Activated CD8-positive, alpha-beta memory T cell treated with anti-CD3 and anti-CD28 coated beads for 48 hours (primary cell): ENCODE measurements at regions not wholly inside any gene's neighbourhood (a gene's known extent, or its start where the extent isn't known, plus 50 kb on each side); places are given as distances from the start of the nearest gene placed in this dataset.
"Not testable (repeated sequence)": the region's sequence is repeated elsewhere in the genome, so short reads cannot be mapped to it uniquely, and the experiment has no call there.

Experiments
- DNase-seq, 3 experiments: peaks; one replicate each; pipeline ENCODE4 v3.0.0-alpha.2; 2020; ENCODE audit warnings: low read depth in 2 of 3, low spot score in 2 of 3

DNA sequence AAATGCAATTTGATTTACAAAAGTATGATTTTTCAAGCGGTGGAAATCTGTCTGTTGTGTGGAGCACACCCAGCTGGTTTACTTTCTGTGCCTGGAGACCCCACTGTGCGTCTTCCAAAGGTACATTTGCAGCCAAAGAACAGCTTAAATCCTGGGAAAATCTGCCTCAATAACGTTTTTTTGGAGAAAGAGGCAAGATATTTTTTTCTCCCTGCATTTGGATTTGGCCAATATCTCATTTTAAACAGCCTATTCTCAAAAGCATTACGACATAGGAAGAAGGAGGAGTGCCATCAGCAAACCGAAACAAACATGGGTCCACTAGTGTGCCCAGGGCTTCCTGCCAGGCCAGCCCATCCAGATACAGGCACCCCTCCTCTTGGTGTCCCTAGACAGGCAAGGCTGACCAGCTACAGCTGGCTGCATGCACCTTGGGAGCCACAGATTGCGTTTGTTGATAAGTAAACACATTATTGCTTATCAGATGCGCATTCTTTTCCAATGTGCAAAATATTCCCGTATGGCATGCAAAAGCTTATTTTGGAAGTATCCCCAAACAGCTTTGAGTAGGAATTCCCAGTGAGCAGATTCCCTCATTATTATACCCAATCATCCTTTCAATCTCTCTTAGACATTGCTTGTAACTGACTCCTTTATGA lies 184.5 kb upstream of the MARCKS start:
- no peak for DNase-seq

DNA sequence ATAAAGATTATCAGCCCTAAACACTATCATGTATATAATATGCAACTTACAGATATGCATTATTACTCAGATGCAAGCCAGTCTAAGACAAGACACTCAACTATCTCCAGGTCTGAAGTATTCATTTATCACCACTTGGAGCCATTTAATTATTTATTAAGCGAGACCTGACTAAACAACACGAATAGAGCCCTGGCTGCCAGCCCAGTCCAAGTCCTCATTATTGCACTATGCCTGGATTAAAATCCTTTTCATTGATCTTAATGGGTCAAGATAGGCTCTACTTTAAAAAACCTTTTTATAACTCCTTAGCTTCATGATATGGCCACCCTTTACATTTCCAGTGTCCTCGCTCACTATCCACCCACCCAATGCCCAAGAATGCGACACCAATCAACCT lies 183.1 kb upstream of the MARCKS start:
- DNase-seq, result no peak

DNA sequence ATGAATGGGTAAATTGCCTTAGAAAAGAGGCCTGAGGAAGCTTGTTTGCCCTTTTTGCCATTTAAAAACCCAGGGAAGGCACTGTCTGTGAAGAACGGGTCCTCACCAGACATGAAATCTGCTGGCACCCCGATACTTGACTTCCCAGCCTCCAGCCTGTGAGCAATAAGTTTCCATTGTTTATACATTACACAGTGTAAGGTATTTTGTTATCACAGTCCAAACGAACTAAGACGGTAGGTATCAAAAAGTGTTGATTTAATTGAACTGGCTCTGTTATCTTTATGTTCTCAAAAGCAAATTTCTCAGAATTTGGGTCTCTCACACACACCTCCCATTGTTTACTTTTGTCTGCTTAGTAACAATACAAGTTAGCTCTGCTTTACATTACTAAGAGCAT lies 181.1 kb upstream of the MARCKS start:
- no peak for DNase-seq

DNA sequence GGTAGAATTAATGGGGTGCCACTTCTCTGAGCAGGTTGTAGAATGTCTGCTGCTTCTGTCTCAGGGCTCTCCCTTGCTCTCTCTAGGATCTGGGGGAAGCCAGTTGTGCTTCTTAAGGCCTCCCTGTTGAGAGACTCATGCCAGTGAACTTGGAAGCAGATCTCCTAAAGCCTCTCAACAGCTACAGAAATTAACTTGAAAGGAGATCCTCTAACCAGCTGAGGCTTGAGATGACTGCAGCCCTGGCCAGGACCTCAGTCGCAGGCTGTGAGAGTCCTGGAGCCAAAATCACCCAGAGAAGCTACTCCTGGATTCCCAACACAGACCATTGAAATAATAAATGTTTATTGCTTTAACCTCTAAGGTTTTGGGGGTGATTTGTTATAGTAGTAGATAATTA lies 180.2 kb upstream of the MARCKS start:
- no peak for DNase-seq

DNA sequence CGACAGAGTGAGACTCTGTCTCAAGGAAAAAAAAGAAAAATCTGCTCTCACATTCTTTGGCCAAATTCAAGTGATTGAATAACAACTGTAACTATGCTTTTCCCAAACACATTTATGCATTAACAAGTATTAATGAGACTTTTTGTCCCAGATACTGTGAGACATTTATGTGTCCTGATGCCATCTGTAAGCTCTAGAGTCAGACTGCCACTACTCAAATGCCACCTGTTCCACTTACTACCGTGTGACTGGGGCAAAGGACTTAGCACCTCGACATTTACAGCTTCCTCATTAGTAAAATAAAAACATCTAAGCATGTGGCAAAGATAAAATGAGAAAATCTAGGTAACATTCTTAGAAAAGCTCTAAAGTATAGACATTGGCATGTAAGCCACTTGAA lies 178.1 kb upstream of the MARCKS start:
- no peak for DNase-seq

DNA sequence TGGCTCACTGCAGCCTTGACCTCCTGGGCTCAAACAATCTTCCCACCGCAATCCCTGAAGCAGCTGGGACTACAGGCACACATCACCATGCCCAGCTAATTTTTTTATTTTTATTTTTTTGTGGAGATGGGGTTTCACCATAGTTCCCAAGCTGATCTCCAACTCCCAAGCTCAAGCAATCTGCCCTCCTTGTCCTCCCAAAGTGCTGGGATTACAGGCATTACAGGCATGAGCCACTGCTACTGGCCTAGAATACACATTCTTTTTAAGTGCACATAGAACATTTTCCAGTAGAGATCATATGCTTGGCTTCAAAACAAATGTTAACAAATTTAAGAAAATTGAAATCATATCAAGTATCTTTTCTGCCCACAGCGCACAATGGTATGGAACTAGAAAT lies 176.8 kb upstream of the MARCKS start:
- DNase-seq, result no peak

DNA sequence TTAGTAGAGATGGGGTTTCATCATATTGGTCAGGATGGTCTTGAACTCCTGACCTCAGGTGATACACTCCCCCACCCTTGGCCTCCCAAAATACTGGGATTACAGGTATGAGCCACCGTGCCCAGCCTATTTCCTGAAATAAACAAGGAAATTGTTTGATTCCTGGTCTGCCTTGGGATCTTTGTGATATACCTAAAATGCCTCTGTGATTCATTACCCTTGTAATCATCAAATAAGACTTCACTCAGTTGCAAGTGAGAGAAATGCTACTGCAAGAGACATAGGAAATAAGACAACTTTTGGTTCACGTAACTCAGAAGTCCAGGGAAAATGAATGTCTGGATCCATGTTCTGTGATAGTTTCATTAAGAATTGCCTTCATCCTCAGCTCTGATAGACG lies 173.2 kb upstream of the MARCKS start:
- DNase-seq, result no peak

DNA sequence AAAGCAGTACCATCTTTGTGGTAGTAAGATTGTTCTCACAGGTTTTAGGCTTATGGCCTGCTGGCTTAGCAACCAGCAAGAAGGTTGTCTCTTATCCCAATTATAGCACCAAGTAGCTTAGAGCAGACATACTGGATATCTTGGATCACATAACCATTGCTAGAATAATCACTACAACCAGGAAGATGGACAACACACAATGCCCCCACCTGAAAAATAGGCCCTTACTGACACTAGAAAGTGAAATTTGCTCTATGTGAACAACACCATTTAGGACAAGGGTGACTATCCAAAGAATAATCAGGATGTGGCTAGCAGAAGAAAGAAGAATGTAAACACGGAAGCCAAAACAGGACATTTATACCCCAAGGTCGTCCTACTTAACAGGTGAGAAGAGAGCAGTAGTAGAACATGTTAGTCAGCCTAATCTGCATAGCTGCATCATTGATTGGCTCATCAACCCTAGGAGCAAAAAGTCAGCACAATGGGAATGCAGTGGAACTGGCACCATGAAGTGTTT lies 172.7 kb upstream of the MARCKS start:
- no peak for DNase-seq

DNA sequence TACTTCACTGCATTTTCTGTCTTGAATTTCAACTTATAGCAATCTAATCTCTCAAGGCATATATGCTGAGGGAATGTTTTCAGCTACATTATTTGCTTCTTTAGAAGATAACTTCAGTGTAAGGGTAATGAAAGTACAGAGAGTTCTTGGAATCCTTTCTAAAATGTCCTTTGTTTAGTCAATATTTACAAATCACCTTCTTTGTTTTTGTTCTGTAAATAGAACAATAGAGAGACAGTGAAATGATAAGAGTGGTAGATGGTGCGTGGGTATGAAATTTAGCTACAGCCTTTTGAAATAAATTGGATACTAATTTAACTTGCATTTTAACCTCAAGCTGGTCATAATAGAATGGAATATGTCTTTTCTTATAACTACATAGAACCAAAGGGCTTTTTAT lies 171.1 kb upstream of the MARCKS start:
- no peak for DNase-seq

DNA sequence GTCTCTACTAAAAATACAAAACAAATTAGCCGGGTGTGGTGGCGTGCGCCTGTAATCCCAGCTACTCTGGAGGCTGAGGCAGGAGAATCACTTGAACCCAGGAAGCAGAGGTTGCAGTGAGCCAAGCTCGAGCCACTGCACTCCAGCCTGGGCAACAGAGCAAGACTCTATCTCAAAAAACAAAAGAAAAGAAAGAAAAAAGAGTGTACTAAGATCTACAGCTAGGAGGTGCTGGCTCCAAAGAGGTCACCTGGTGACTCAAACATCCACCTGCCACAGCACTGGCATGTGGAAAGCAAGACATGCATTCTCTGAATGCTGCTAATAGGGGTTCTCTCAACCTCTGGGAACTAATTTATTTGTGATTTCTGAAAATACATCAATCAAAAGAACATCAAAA lies 167.5 kb upstream of the MARCKS start:
- DNase-seq, result not testable (repeated sequence)

DNA sequence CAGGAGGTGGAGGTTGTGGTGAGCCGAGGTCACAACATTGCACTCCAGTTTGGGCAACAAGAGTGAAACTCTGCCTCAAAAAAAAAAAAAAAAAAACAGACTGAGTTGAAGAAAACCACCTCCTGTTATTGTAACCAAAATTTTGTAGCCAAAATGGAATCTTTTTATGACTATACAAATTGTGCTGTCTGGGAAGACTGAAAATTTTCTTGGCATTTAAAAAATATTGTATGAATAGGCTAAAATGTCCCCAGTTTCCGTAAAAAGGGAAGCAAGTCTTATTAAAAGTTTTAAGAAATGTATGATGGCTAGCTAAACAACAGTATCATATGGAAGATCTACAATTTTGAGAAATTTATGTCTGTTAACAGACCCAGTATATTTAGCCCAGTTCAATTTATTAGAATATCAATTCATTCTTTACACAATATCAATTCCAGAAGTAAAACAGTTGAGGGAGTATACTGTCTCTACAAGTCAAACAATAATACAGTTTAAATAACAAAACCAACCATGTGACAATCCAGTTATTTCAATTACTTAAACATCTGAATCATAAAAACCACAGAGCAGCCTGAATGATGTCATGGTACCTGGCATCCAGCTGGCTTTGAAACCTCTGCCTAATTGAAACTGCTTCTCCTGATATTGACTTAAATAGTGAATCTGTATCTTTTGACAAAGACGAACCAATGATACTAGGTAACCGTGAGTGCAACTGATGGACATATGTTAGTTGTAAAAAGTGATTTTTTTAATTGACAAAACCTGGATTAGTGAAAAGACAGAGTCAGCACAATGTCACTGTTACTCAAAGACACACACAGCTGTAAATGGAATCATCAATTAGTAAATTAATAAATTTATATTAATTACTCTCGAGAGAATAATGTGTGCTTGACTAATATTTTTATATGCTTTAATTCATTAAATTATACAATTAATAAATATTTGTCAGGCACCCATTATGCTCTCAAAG lies 166.6 kb upstream of the MARCKS start:
- DNase-seq, result no peak

DNA sequence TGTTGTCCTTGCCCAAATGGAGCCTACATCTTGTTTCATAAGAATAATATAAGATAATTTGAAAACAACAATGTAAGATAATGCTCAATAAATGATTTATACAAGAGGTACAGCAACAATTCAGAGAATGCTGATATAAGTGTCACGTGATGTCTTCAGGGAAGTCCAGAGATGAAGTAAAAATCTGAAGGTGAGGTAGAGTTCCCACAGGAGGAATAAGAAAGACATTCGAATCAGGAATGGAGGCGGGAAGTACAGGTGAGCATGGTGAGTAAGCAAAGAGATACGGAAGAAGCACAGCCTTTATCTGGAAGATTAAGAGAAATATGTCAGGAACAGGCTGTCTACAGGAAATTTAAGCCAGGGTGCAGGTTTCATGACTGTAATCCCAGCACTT lies 165.9 kb upstream of the MARCKS start:
- DNase-seq, result no peak

DNA sequence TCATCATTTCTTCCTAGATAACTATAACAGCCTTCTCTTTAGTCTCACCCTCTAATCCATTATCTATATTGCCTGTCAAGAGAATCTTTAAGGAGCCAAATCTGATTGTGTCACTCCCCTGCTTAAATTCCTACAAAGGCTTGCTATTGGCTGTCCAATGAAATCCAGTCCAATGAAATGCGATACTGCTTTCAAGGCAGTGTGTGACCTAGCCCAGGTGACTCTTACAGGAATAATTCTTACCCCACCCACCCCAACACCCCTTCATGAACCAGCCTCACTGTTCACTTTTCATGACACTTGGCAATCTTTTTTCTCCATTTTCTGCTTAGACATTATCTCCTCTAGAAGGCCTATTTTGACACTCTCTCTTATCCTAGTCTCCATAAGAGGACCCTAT lies 163.3 kb upstream of the MARCKS start:
- no peak for DNase-seq

DNA sequence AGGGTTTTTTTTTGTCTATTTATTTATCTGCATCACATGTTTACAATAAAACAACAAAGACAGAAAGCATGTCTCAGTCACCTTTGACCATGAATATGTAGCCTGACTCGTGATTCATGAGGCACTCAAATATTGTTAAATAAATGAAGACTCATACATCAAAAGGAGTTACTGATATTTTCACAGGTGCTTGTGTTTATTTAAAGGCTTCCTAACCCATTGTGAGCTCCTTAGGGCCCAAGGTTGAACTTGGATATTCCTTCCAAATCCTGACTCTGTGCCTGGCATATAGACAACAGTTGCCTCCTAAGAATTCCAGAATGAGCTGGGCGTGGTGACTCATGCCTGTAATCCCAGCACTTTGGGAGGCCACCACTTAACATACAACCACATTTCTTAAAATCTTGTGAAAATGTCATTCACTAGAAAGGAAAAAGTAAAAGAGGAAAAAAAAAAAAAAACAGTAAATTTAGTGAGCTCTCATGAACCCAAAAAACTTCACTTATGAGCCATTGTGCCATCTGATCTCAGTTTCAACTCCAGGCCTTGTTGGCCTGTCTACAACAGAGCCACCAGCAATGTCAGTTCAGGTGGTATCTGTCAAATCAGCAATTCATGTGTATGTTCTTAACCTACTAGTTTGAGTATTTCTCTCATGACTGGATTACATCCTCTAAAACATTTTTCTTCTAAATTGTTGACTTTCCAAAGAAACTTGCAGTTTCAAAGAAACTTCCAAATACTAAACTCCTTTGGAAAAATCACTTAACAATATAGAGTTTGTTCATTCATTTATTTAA lies 162.7 kb upstream of the MARCKS start:
- DNase-seq, result no peak

DNA sequence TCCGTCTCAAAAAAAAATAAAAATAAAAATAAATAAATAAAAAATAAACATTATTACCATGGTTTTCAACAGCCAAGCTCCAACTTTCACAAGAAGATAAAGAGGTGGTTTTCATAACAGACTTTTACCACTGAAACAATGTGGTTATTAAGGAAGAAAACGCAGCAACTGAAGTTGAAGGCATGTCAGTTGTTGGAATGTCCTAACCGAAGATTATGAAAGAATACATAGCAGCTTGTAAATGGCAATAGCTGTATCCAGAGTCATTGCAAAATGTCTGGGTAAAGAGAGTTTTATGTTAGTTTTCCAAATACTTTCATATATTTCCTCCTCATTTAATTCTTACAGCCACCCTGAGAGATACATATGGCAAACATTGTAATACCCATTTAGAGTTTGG lies 161.6 kb upstream of the MARCKS start:
- DNase-seq, result no peak

DNA sequence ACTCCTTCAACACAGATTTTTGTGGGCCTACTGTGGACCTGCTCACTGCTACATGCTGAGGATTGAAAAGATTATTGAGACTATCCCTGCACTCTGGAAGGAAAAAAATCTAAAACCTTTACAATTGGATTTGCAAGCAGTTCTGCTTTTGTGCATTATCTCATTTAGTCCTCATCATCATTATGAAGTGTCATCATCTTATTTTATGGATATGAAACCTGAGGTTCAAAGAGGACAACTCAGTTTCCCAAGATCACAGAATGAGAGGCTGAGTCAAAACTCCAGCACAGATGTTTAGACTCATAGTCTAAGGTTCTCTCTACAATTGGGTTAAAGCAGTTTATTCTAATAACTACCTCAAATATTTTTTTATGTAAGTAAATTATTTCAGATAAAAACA lies 160.2 kb upstream of the MARCKS start:
- no peak for DNase-seq

DNA sequence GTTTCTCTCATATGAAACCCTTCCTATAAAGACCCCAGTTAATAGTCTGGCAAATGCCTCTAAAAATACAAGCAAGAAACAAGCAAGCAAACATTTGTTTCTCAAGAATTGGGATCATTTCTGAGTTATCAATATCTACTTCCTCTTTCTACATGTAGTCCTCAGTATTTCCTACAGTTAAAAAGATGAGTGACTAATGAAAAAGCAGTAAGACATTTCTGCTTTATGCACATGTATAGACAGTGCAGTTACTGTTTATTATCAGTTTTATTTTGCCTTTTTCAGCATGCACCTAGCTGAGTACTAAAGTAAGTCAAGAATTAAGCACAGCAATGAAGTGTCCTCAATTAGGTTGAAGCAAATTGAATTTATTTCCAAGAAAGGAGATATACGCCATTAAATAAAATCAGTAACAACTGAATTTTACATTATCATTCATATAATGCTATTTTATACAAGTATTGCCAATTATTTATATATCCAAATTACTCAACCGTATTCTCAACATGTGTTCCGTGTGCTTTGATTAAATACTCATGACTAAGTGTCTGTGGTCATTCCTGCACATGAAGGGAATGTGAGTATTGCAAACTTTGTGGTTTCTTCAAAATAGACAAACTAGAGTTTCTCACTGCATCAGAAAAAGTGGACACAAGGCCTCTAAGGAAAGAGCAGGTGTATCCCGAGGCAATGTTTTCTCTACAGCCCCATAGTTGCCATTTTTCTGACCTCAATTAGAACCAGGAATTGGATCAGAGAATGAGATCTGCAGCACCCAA lies 159.3 kb upstream of the MARCKS start:
- no peak for DNase-seq

DNA sequence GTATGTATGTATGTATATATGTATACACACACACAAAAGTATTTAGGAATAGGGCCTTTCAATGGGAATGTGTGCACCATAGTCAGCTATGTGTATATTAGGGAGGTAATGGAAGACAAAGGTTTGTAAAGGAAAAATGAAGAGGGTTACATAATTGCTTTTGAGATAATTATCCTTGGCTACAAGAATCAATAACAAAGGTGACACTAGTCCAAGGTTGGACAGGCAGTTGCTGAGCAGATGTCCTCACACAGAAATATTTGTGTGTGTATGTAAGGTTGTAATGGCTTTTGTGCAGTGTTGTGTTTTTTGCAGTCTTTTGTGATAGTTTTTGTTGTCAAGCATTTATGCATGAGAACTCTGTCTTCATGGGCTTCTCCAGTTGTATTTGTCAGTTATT lies 157.9 kb upstream of the MARCKS start:
- DNase-seq, result no peak

DNA sequence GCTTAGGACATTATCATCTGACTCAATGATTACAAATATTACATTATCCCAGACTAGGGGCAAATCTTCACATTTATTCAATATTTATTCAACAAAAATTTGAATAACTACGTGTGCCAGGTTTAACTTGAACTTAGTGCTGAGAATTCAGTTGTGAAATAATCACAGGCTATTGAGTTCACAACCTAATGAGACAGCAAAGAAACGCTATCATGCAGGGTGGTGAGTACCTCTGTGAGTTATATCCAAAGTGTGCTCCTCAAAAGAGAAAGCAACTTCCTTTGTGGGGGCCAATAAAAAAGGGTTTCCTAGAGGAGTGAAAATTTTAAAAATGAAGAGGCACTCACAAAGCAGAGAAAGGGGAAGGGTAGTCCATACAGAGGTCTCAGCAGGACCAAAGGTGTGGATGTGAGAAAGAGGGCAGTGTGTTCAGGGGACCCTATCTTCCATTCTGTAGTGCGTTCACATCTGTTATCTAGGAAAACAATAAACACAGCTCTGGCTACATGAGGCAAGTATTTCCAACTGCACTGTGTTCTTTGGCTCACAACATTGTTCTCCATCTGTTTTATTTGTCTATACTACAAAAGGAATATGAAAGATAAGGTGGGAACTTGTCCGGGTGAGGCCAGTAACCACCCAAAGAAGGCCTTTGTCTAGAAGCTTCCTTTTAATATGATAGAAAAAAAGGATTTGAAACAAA lies 155.4 kb upstream of the MARCKS start:
- no peak for DNase-seq

DNA sequence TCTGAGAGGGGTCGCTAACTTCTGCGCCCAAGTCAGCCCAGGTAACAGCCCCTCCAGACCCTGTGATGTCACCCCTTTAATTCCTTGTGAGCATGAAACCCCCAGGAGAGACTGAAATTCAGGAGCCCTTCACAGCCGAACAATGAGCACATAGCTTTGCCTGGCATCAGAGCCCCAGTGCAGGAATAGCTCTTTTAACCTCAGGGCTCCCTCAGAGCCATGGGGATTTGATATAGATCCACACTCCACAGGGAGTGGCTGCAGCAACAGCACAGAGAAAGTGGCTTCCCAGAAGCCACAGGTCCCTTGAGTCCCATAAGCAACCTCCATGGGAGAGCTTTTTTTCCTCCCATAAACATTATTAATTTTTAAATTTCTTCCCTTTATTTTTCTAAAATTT lies 150.0 kb upstream of the MARCKS start:
- no peak for DNase-seq
